ENCODE measurements at regions not wholly inside any gene's neighbourhood (a gene's known extent, or its start where the extent isn't known, plus 50 kb on each side); places are given as distances from the start of the nearest gene placed in this dataset.
A peak's percentile ranks its signal among the peaks of the same experiment; 100 is the strongest.

- no peak overlapping the region for H3K4me3 ChIP-seq
- 76% methylated on average over 5 of the region's 5 CpGs for WGBS
- H3K27me3 ChIP-seq, result no peaks in the 10 kb centered on the region
- H3K27ac ChIP-seq, result no peak overlapping the region
- DNase-seq (ENCODE audit: low spot score in 2 of 2), result peak in 1 of 2 donors; percentile 49
- TF ChIP-seq POLR2A (IDR thresholded peaks at IDR 0.05) (no peak), EP300 (IDR thresholded peaks at IDR 0.05) (no peak), CTCF (IDR thresholded peaks at IDR 0.05) (no peak)
- peaks cover 13% of the 10 kb centered on the region for H3K4me1 ChIP-seq
- no peaks in the 10 kb centered on the region for H3K36me3 ChIP-seq
- no peaks in the 10 kb centered on the region for H3K9me3 ChIP-seq
Measured at GRCh38 chr9:89926167-89926566, 321.4 kb downstream of the GADD45G start.

- H3K4me1 ChIP-seq, result peaks cover 13% of the 10 kb centered on the region
- H3K27me3 ChIP-seq, result no peaks in the 10 kb centered on the region
- no peaks in the 10 kb centered on the region for H3K36me3 ChIP-seq
- TF ChIP-seq POLR2A (IDR thresholded peaks at IDR 0.05) (no peak), EP300 (IDR thresholded peaks at IDR 0.05) (no peak), POLR2AphosphoS5 (IDR thresholded peaks at IDR 0.05) (no peak), CTCF (IDR thresholded peaks at IDR 0.05) (no peak)
- 66% methylated on average over 7 of the region's 7 CpGs for WGBS
- no peak overlapping the region for H3K4me3 ChIP-seq
- no peak overlapping the region for H3K27ac ChIP-seq
- H3K9me3 ChIP-seq, result no peaks in the 10 kb centered on the region
- peak in 1 of 2 donors; percentile 31 for DNase-seq (ENCODE audit: low spot score in 2 of 2)
Measured at GRCh38 chr9:89926691-89927220, 321.9 kb downstream of the GADD45G start.

GRCh38 chr9:89928106-89928505 lies 323.3 kb downstream of the GADD45G start:
- no peaks in the 10 kb centered on the region for H3K9me3 ChIP-seq
- no peak for TF ChIP-seq POLR2A (IDR thresholded peaks at IDR 0.05)
- no peak for TF ChIP-seq CTCF (IDR thresholded peaks at IDR 0.05)
- TF ChIP-seq EP300 (IDR thresholded peaks at IDR 0.05), result no peak
- TF ChIP-seq POLR2AphosphoS5 (IDR thresholded peaks at IDR 0.05), result no peak
- H3K36me3 ChIP-seq, result no peaks in the 10 kb centered on the region
- H3K27me3 ChIP-seq, result no peaks in the 10 kb centered on the region
- H3K4me3 ChIP-seq, result no peak overlapping the region
- no peak overlapping the region for H3K27ac ChIP-seq
- WGBS, result 79% methylated on average over 1 of the region's 1 CpG
- H3K4me1 ChIP-seq, result peaks cover 16% of the 10 kb centered on the region
- DNase-seq (ENCODE audit: low spot score in 2 of 2), result peak in 1 of 2 donors; percentile 21

- H3K27ac ChIP-seq, result no peak overlapping the region
- H3K27me3 ChIP-seq, result no peaks in the 10 kb centered on the region
- peak in 1 of 2 donors; percentile 54 for DNase-seq (ENCODE audit: low spot score in 2 of 2)
- no peak for TF ChIP-seq POLR2A (IDR thresholded peaks at IDR 0.05)
- TF ChIP-seq CTCF (IDR thresholded peaks at IDR 0.05), result no peak
- TF ChIP-seq POLR2AphosphoS5 (IDR thresholded peaks at IDR 0.05), result no peak
- no peak for TF ChIP-seq EP300 (IDR thresholded peaks at IDR 0.05)
- H3K4me3 ChIP-seq, result no peak overlapping the region
- peaks cover 19% of the 10 kb centered on the region for H3K4me1 ChIP-seq
- 97% methylated on average over 5 of the region's 6 CpGs for WGBS
- no peaks in the 10 kb centered on the region for H3K36me3 ChIP-seq
- H3K9me3 ChIP-seq, result no peaks in the 10 kb centered on the region
Measured at GRCh38 chr9:89928521-89929275, 323.9 kb downstream of the GADD45G start.

GRCh38 chr9:89929315-89929672 lies 324.5 kb downstream of the GADD45G start:
- no peaks in the 10 kb centered on the region for H3K36me3 ChIP-seq
- peak in 1 of 2 donors; percentile 63 for DNase-seq (ENCODE audit: low spot score in 2 of 2)
- WGBS, result 73% methylated on average over 3 of the region's 3 CpGs
- H3K9me3 ChIP-seq, result no peaks in the 10 kb centered on the region
- no peak overlapping the region for H3K4me3 ChIP-seq
- TF ChIP-seq POLR2AphosphoS5 (IDR thresholded peaks at IDR 0.05) (no peak), CTCF (IDR thresholded peaks at IDR 0.05) (no peak), POLR2A (IDR thresholded peaks at IDR 0.05) (no peak), EP300 (IDR thresholded peaks at IDR 0.05) (no peak)
- no peaks in the 10 kb centered on the region for H3K27me3 ChIP-seq
- H3K27ac ChIP-seq, result no peak overlapping the region
- H3K4me1 ChIP-seq, result peaks cover 20% of the 10 kb centered on the region

Data from suprapubic skin (tissue), 4 donors.